Natural killer cell (primary cell): ENCODE measurements at regions not wholly inside any gene's neighbourhood (a gene's known extent, or its start where the extent isn't known, plus 50 kb on each side); places are given as distances from the start of the nearest gene placed in this dataset.

Experiments used
- ATAC-seq, 3 donors: fragments of 150-1000 bp in 2 of 3; fragments of 200-7000 bp in 1 of 3; cut with Tn5 transposase; 1 replicate in 1 of 3; 2 replicates in 2 of 3; pipeline ENCODE4 v1.10.0; 2021; ENCODE audit warnings: mild to moderate bottlenecking in 2 of 3, moderate library complexity in 2 of 3
- DNase-seq, 2 donors: peaks; one replicate each; pipeline versions ENCODE4 v3.0.0 to v3.0.0-alpha.2; 2013 to 2021; ENCODE audit warnings: mixed read lengths in 1 of 2
- H3K27ac ChIP-seq: one replicate; pipeline ENCODE4 v1.5.1; 2013; ENCODE audit warnings: mild to moderate bottlenecking, low read length
- H3K27me3 ChIP-seq: one replicate; pipeline ENCODE4 v1.6.1; 2013; ENCODE audit warnings: low read length; ENCODE audit not compliant: control insufficient read depth, insufficient read depth
- H3K36me3 ChIP-seq: one replicate; pipeline ENCODE4 v1.6.1; 2013; ENCODE audit warnings: low read length; ENCODE audit not compliant: control insufficient read depth, insufficient read depth
- H3K4me1 ChIP-seq: one replicate; pipeline ENCODE4 v1.6.1; 2013; ENCODE audit warnings: low read length; ENCODE audit not compliant: control insufficient read depth, insufficient read depth
- H3K4me3 ChIP-seq: one replicate; pipeline ENCODE4 v1.5.1; 2013; ENCODE audit warnings: low read length
- H3K9me3 ChIP-seq: one replicate; pipeline ENCODE4 v1.6.1; 2013; ENCODE audit warnings: low read length; ENCODE audit not compliant: control insufficient read depth, insufficient read depth
- H3K27ac Mint-ChIP-seq, 2 donors: one replicate each; pipeline ENCODE4 v1.8.0; 2022; ENCODE audit warnings: mild to moderate bottlenecking in 2 of 2, mixed read lengths in 2 of 2, moderate library complexity in 1 of 2
- H3K27me3 Mint-ChIP-seq, 2 donors: one replicate each; pipeline ENCODE4 v1.8.0; 2022; ENCODE audit warnings: low read depth in 2 of 2, mixed read lengths in 2 of 2
- H3K36me3 Mint-ChIP-seq: one replicate; pipeline ENCODE4 v1.8.0; 2022; ENCODE audit warnings: mixed read lengths
- H3K4me1 Mint-ChIP-seq, 2 donors: one replicate each; pipeline ENCODE4 v1.8.0; 2022; ENCODE audit warnings: mixed read lengths in 2 of 2
- H3K4me3 Mint-ChIP-seq: one replicate; pipeline ENCODE4 v1.8.0; 2022; ENCODE audit warnings: mild to moderate bottlenecking, moderate library complexity, mixed read lengths
- H3K9me3 Mint-ChIP-seq, 2 donors: one replicate each; pipeline ENCODE4 v1.8.0; 2022; ENCODE audit warnings: mixed read lengths in 2 of 2
- CTCF ChIP-seq: fragments of 200-600 bp; IDR thresholded peaks from one replicate; pipeline ENCODE4 v1.8.0; 2022; ENCODE audit warnings: antibody characterized with exemption
- WGBS: methylation state at CpG from one replicate; pipeline ENCODE4 v1.1.7; 2013; ENCODE audit warnings: missing lambda C conversion rate; ENCODE audit not compliant: insufficient coverage; 5-methylcytosine and 5-hydroxymethylcytosine counted together
- intact Hi-C: fragments of 100-400 bp; cut with micrococcal nuclease; formaldehyde crosslinking; loops from one replicate; pipeline ENCODE4 v1.14.2; 2022

- DNase-seq (no peak), ATAC-seq (no peak)
- Histone ChIP-seq H3K27ac (no peak overlapping the region), H3K27me3 (no peaks in the 10 kb centered on the region), H3K4me1 (no peaks in the 10 kb centered on the region), H3K4me3 (no peak overlapping the region), H3K36me3 (no peaks in the 10 kb centered on the region), H3K9me3 (no peaks in the 10 kb centered on the region)
- H3K36me3 Mint-ChIP-seq = no peaks in the 10 kb centered on the region
- H3K27ac Mint-ChIP-seq = no peak overlapping the region
- TF ChIP-seq CTCF = no peak
- peaks cover 8 to 22% of the 10 kb centered on the region in 2 donors for H3K27me3 Mint-ChIP-seq
- WGBS = 79% methylated on average over 21 of the region's 21 CpGs
- peaks cover 0 to 7% of the 10 kb centered on the region in 2 donors for H3K4me1 Mint-ChIP-seq
- no peaks in the 10 kb centered on the region for H3K9me3 Mint-ChIP-seq
- intact Hi-C loops = no loop called here
- H3K4me3 Mint-ChIP-seq = no peak overlapping the region
These were observed 119.5 kb upstream of the FRMD1 start for GRCh38 chr6:168198302-168199180.

GRCh38 chr6:168197636-168198301 lies 118.8 kb upstream of the FRMD1 start:
- no peaks in the 10 kb centered on the region for H3K36me3 Mint-ChIP-seq
- peaks cover 15 to 16% of the 10 kb centered on the region in 2 donors for H3K27me3 Mint-ChIP-seq
- no peaks in the 10 kb centered on the region for H3K27me3 ChIP-seq
- H3K27ac Mint-ChIP-seq = no peak overlapping the region
- no peaks in the 10 kb centered on the region for H3K36me3 ChIP-seq
- intact Hi-C loops = no loop called here
- no peak for TF ChIP-seq CTCF
- DNase-seq (no peak), ATAC-seq (no peak)
- H3K27ac ChIP-seq = no peak overlapping the region
- peaks cover 0 to 7% of the 10 kb centered on the region in 2 donors for H3K4me1 Mint-ChIP-seq
- 80% methylated on average over 10 of the region's 10 CpGs for WGBS
- H3K9me3 ChIP-seq = no peaks in the 10 kb centered on the region
- H3K4me1 ChIP-seq = no peaks in the 10 kb centered on the region
- H3K4me3 Mint-ChIP-seq = no peak overlapping the region
- no peak overlapping the region for H3K4me3 ChIP-seq
- no peaks in the 10 kb centered on the region for H3K9me3 Mint-ChIP-seq

GRCh38 chr6:168196881-168197635 lies 118.0 kb upstream of the FRMD1 start:
- H3K4me3 Mint-ChIP-seq = no peak overlapping the region
- Histone ChIP-seq H3K9me3 (no peaks in the 10 kb centered on the region), H3K27ac (no peak overlapping the region), H3K4me3 (no peak overlapping the region), H3K4me1 (no peaks in the 10 kb centered on the region), H3K27me3 (no peaks in the 10 kb centered on the region), H3K36me3 (no peaks in the 10 kb centered on the region)
- H3K27me3 Mint-ChIP-seq = peaks cover 9 to 19% of the 10 kb centered on the region in 2 donors
- no peak for TF ChIP-seq CTCF
- no peak for DNase-seq
- no peak for ATAC-seq
- intact Hi-C loops = no loop called here
- H3K36me3 Mint-ChIP-seq = no peaks in the 10 kb centered on the region
- peaks cover 0 to 7% of the 10 kb centered on the region in 2 donors for H3K4me1 Mint-ChIP-seq
- WGBS = 88% methylated on average over 25 of the region's 25 CpGs
- no peak overlapping the region for H3K27ac Mint-ChIP-seq
- no peaks in the 10 kb centered on the region for H3K9me3 Mint-ChIP-seq
